HG03442 (cell line): ENCODE measurements at regions not wholly inside any gene's neighbourhood (a gene's known extent, or its start where the extent isn't known, plus 50 kb on each side); places are given as distances from the start of the nearest gene placed in this dataset.
"Not testable (repeated sequence)": the region's sequence is repeated elsewhere in the genome, so short reads cannot be mapped to it uniquely, and the experiment has no call there.

Experiments
- ATAC-seq: cut with Tn5 transposase; IDR thresholded peaks from one replicate; pipeline ENCODE4 v1.9.1; 2021; ENCODE audit warnings: mild to moderate bottlenecking, moderate library complexity; ENCODE audit not compliant: unreplicated experiment

GRCh38 chr9:22170556-22170955 is 161.5 kb upstream of the CDKN2B start:
- ATAC-seq: no peak

- no peak for ATAC-seq
These were observed 162.0 kb upstream of the CDKN2B start for GRCh38 chr9:22170990-22171670.

GRCh38 chr9:22171691-22172090 is 162.6 kb upstream of the CDKN2B start:
- ATAC-seq: no peak

- no peak for ATAC-seq
These were observed 164.8 kb upstream of the CDKN2B start for GRCh38 chr9:22173908-22174307.

- peak; percentile 55 for ATAC-seq
These were observed 167.0 kb upstream of the CDKN2B start for GRCh38 chr9:22175972-22176545.

- not testable (repeated sequence) for ATAC-seq
These were observed 171.9 kb upstream of the CDKN2B start for GRCh38 chr9:22181021-22181420.

GRCh38 chr9:22189471-22189870 is 180.4 kb upstream of the CDKN2B start:
- no peak for ATAC-seq

- ATAC-seq: peak; percentile 73
These were observed 187.9 kb upstream of the CDKN2B start for GRCh38 chr9:22197000-22197399.

GRCh38 chr9:22198681-22199080 is 189.6 kb upstream of the CDKN2B start:
- ATAC-seq: no peak

GRCh38 chr9:22201256-22201655 is 192.2 kb upstream of the CDKN2B start:
- ATAC-seq: no peak

GRCh38 chr9:22203371-22204138 is 194.4 kb upstream of the CDKN2B start:
- ATAC-seq: no peak

GRCh38 chr9:22204240-22204639 is 195.1 kb upstream of the CDKN2B start:
- no peak for ATAC-seq

- no peak for ATAC-seq
These were observed 197.7 kb upstream of the CDKN2B start for GRCh38 chr9:22206833-22207232.

- ATAC-seq: peak; percentile 60
These were observed 199.9 kb upstream of the CDKN2B start for GRCh38 chr9:22208846-22209585.

- no peak for ATAC-seq
These were observed 201.2 kb upstream of the CDKN2B start for GRCh38 chr9:22210262-22210661.

- no peak for ATAC-seq
These were observed 201.8 kb upstream of the CDKN2B start for GRCh38 chr9:22210936-22211335.

GRCh38 chr9:22211588-22212360 is 202.7 kb upstream of the CDKN2B start:
- ATAC-seq: no peak

- no peak for ATAC-seq
These were observed 204.9 kb upstream of the CDKN2B start for GRCh38 chr9:22214021-22214420.

- ATAC-seq: no peak
These were observed 205.5 kb upstream of the CDKN2B start for GRCh38 chr9:22214497-22215031.

GRCh38 chr9:22215521-22215920 is 206.4 kb upstream of the CDKN2B start:
- no peak for ATAC-seq
